ENCODE measurements at regions not wholly inside any gene's neighbourhood (a gene's known extent, or its start where the extent isn't known, plus 50 kb on each side); places are given as distances from the start of the nearest gene placed in this dataset.

GRCh38 chr16:64295466-64295865, 826.4 kb downstream of the CDH11 start:
- H3K27ac ChIP-seq (ENCODE audit: low read length), result no peak overlapping the region
- intact Hi-C loops (cut with DNase I), result no loop called here
- no peak overlapping the region for H3K4me3 ChIP-seq (ENCODE audit: low read length)
- DNase-seq (no peak), ATAC-seq (no peak)
- 89% methylated on average over 2 of the region's 2 CpGs for WGBS
- no peaks in the 10 kb centered on the region for H3K27me3 ChIP-seq (ENCODE audit: control insufficient read depth, insufficient read depth)
- H3K9me3 ChIP-seq (ENCODE audit: control insufficient read depth, low read length), result no peaks in the 10 kb centered on the region
- H3K4me1 ChIP-seq (ENCODE audit: control insufficient read depth, insufficient read depth, low read length), result no peaks in the 10 kb centered on the region

GRCh38 chr16:64292953-64293352, 828.9 kb downstream of the CDH11 start:
- Histone ChIP-seq H3K9me3 (ENCODE audit: control insufficient read depth, low read length) (no peaks in the 10 kb centered on the region), H3K4me3 (ENCODE audit: low read length) (no peak overlapping the region), H3K27me3 (ENCODE audit: control insufficient read depth, insufficient read depth) (no peaks in the 10 kb centered on the region), H3K27ac (ENCODE audit: low read length) (no peak overlapping the region), H3K4me1 (ENCODE audit: control insufficient read depth, insufficient read depth, low read length) (no peaks in the 10 kb centered on the region)
- peak in 1 of 3 donors; percentile 43 for DNase-seq
- 81% methylated on average over 4 of the region's 4 CpGs for WGBS
- intact Hi-C loops (cut with DNase I), result no loop called here
- peak in 1 of 2 donors; percentile 54 for ATAC-seq

GRCh38 chr16:64292161-64292560, 829.7 kb downstream of the CDH11 start:
- intact Hi-C loops (cut with DNase I), result no loop called here
- DNase-seq (no peak), ATAC-seq (no peak)
- no peak overlapping the region for H3K27ac ChIP-seq (ENCODE audit: low read length)
- no peaks in the 10 kb centered on the region for H3K9me3 ChIP-seq (ENCODE audit: control insufficient read depth, low read length)
- H3K4me3 ChIP-seq (ENCODE audit: low read length), result no peak overlapping the region
- WGBS, result 60% methylated on average over 1 of the region's 1 CpG
- no peaks in the 10 kb centered on the region for H3K4me1 ChIP-seq (ENCODE audit: control insufficient read depth, insufficient read depth, low read length)
- H3K27me3 ChIP-seq (ENCODE audit: control insufficient read depth, insufficient read depth), result no peaks in the 10 kb centered on the region

GRCh38 chr16:64290461-64290860, 831.4 kb downstream of the CDH11 start:
- Histone ChIP-seq H3K4me3 (ENCODE audit: low read length) (no peak overlapping the region), H3K4me1 (ENCODE audit: control insufficient read depth, insufficient read depth, low read length) (no peaks in the 10 kb centered on the region), H3K27me3 (ENCODE audit: control insufficient read depth, insufficient read depth) (no peaks in the 10 kb centered on the region), H3K27ac (ENCODE audit: low read length) (no peak overlapping the region), H3K9me3 (ENCODE audit: control insufficient read depth, low read length) (no peaks in the 10 kb centered on the region)
- no peak for ATAC-seq
- DNase-seq, result no peak
- WGBS, result 75% methylated on average over 4 of the region's 4 CpGs
- intact Hi-C loops (cut with DNase I), result no loop called here

GRCh38 chr16:64287655-64288528, 834.0 kb downstream of the CDH11 start:
- no peaks in the 10 kb centered on the region for H3K27me3 ChIP-seq (ENCODE audit: control insufficient read depth, insufficient read depth)
- 46% methylated on average over 4 of the region's 4 CpGs for WGBS
- peak in 1 of 2 donors; percentile 45 for ATAC-seq
- H3K9me3 ChIP-seq (ENCODE audit: control insufficient read depth, low read length), result no peaks in the 10 kb centered on the region
- intact Hi-C loops (cut with DNase I), result no loop called here
- DNase-seq, result no peak
- H3K4me1 ChIP-seq (ENCODE audit: control insufficient read depth, insufficient read depth, low read length), result no peaks in the 10 kb centered on the region
- H3K27ac ChIP-seq (ENCODE audit: low read length), result peak overlapping the region; percentile 47
- no peak overlapping the region for H3K4me3 ChIP-seq (ENCODE audit: low read length)

- H3K4me3 ChIP-seq (ENCODE audit: low read length), result no peak overlapping the region
- intact Hi-C loops (cut with DNase I), result no loop called here
- H3K27ac ChIP-seq (ENCODE audit: low read length), result no peak overlapping the region
- DNase-seq (no peak), ATAC-seq (no peak)
- WGBS, result 83% methylated on average over 3 of the region's 3 CpGs
- H3K27me3 ChIP-seq (ENCODE audit: control insufficient read depth, insufficient read depth), result no peaks in the 10 kb centered on the region
- no peaks in the 10 kb centered on the region for H3K4me1 ChIP-seq (ENCODE audit: control insufficient read depth, insufficient read depth, low read length)
- no peaks in the 10 kb centered on the region for H3K9me3 ChIP-seq (ENCODE audit: control insufficient read depth, low read length)
These were observed 839.7 kb downstream of the CDH11 start for GRCh38 chr16:64282181-64282580.

- WGBS, result 87% methylated on average over 9 of the region's 9 CpGs
- Histone ChIP-seq H3K27me3 (ENCODE audit: control insufficient read depth, insufficient read depth) (no peaks in the 10 kb centered on the region), H3K9me3 (ENCODE audit: control insufficient read depth, low read length) (no peaks in the 10 kb centered on the region), H3K27ac (ENCODE audit: low read length) (no peak overlapping the region), H3K4me3 (ENCODE audit: low read length) (no peak overlapping the region), H3K4me1 (ENCODE audit: control insufficient read depth, insufficient read depth, low read length) (no peaks in the 10 kb centered on the region)
- DNase-seq (no peak), ATAC-seq (no peak)
- intact Hi-C loops (cut with DNase I), result no loop called here
These were observed 841.5 kb downstream of the CDH11 start for GRCh38 chr16:64280317-64280716.

GRCh38 chr16:64278196-64278595, 843.7 kb downstream of the CDH11 start:
- ATAC-seq (no peak), DNase-seq (no peak)
- no peak overlapping the region for H3K4me3 ChIP-seq (ENCODE audit: low read length)
- H3K9me3 ChIP-seq (ENCODE audit: control insufficient read depth, low read length), result no peaks in the 10 kb centered on the region
- 78% methylated on average over 1 of the region's 1 CpG for WGBS
- H3K27me3 ChIP-seq (ENCODE audit: control insufficient read depth, insufficient read depth), result no peaks in the 10 kb centered on the region
- H3K27ac ChIP-seq (ENCODE audit: low read length), result no peak overlapping the region
- H3K4me1 ChIP-seq (ENCODE audit: control insufficient read depth, insufficient read depth, low read length), result no peaks in the 10 kb centered on the region
- intact Hi-C loops (cut with DNase I), result no loop called here

- intact Hi-C loops (cut with DNase I), result no loop called here
- Histone ChIP-seq H3K9me3 (ENCODE audit: control insufficient read depth, low read length) (no peaks in the 10 kb centered on the region), H3K27ac (ENCODE audit: low read length) (no peak overlapping the region), H3K4me1 (ENCODE audit: control insufficient read depth, insufficient read depth, low read length) (no peaks in the 10 kb centered on the region), H3K4me3 (ENCODE audit: low read length) (no peak overlapping the region), H3K27me3 (ENCODE audit: control insufficient read depth, insufficient read depth) (no peaks in the 10 kb centered on the region)
- 93% methylated on average over 1 of the region's 1 CpG for WGBS
- DNase-seq (no peak), ATAC-seq (no peak)
These were observed 845.2 kb downstream of the CDH11 start for GRCh38 chr16:64276646-64277045.

GRCh38 chr16:64272028-64272427, 849.8 kb downstream of the CDH11 start:
- DNase-seq (no peak), ATAC-seq (no peak)
- no peak overlapping the region for H3K4me3 ChIP-seq (ENCODE audit: low read length)
- H3K9me3 ChIP-seq (ENCODE audit: control insufficient read depth, low read length), result no peaks in the 10 kb centered on the region
- no peaks in the 10 kb centered on the region for H3K27me3 ChIP-seq (ENCODE audit: control insufficient read depth, insufficient read depth)
- H3K4me1 ChIP-seq (ENCODE audit: control insufficient read depth, insufficient read depth, low read length), result no peaks in the 10 kb centered on the region
- H3K27ac ChIP-seq (ENCODE audit: low read length), result no peak overlapping the region
- intact Hi-C loops (cut with DNase I), result no loop called here

- Histone ChIP-seq H3K4me3 (ENCODE audit: low read length) (no peak overlapping the region), H3K9me3 (ENCODE audit: control insufficient read depth, low read length) (no peaks in the 10 kb centered on the region), H3K27ac (ENCODE audit: low read length) (no peak overlapping the region), H3K4me1 (ENCODE audit: control insufficient read depth, insufficient read depth, low read length) (no peaks in the 10 kb centered on the region), H3K27me3 (ENCODE audit: control insufficient read depth, insufficient read depth) (no peaks in the 10 kb centered on the region)
- DNase-seq (no peak), ATAC-seq (no peak)
- 80% methylated on average over 1 of the region's 1 CpG for WGBS
- intact Hi-C loops (cut with DNase I), result no loop called here
These were observed 852.1 kb downstream of the CDH11 start for GRCh38 chr16:64269756-64270155.

GRCh38 chr16:64265756-64266155, 856.1 kb downstream of the CDH11 start:
- intact Hi-C loops (cut with DNase I), result no loop called here

More at GRCh38 chr16:64265756-64266155, 856.1 kb downstream of the CDH11 start:
- ATAC-seq (no peak), DNase-seq (no peak)
- Histone ChIP-seq H3K27me3 (ENCODE audit: control insufficient read depth, insufficient read depth) (no peaks in the 10 kb centered on the region), H3K4me1 (ENCODE audit: control insufficient read depth, insufficient read depth, low read length) (no peaks in the 10 kb centered on the region), H3K27ac (ENCODE audit: low read length) (no peak overlapping the region), H3K4me3 (ENCODE audit: low read length) (no peak overlapping the region), H3K9me3 (ENCODE audit: control insufficient read depth, low read length) (no peaks in the 10 kb centered on the region)

Data from right cardiac atrium (tissue), 5 donors.